IMR-90 (cell line): ENCODE measurements at regions not wholly inside any gene's neighbourhood (a gene's known extent, or its start where the extent isn't known, plus 50 kb on each side); places are given as distances from the start of the nearest gene placed in this dataset.

Source experiments
- ATAC-seq: fragments of 200-7000 bp; cut with Tn5 transposase; 2 replicates; pipeline ENCODE4 v1.9.1; 2020; ENCODE audit warnings: low read depth, mild to moderate bottlenecking, moderate library complexity
- BruUV-seq: library from RNA; stranded (reverse); fragments of 400-500 nt; replicated peaks from 2 replicates; lab custom pipeline; 2021; lab: Mats Ljungman, UMichigan
- CTCF ChIA-PET: fragments of 300-600 bp; formaldehyde crosslinking; extraction: SDS; loops from one replicate; lab custom pipeline; 2021; ENCODE audit warnings: antibody characterized with exemption; lab: Yijun Ruan, JAX
- POLR2A ChIA-PET: fragments of 300-600 bp; sonication (Branson Sonifier 250); formaldehyde crosslinking; loops from one replicate; lab custom pipeline; 2022; ENCODE audit warnings: antibody characterized with exemption; ENCODE audit not compliant: unreplicated experiment; lab: Charles Lee
- DNase-seq: peaks from one replicate; pipeline ENCODE4 v3.0.0; 2013
- H2AFZ ChIP-seq: replicated peaks from 2 replicates; pipeline ENCODE3; 2013; ENCODE audit warnings: low read length, mild to moderate bottlenecking; ENCODE audit not compliant: poor library complexity
- H2AK5ac ChIP-seq: 2 replicates; pipeline ENCODE4 v1.6.1; 2013; ENCODE audit warnings: low read depth, low read length, inconsistent platforms
- H2AK9ac ChIP-seq: replicated peaks from 2 replicates; pipeline ENCODE3; 2013; ENCODE audit warnings: mild to moderate bottlenecking, low read depth, low read length, moderate library complexity; ENCODE audit not compliant: poor library complexity
- H2BK120ac ChIP-seq: 2 replicates; pipeline ENCODE4 v1.6.1; 2013; ENCODE audit warnings: low read depth, low read length, inconsistent platforms
- H2BK15ac ChIP-seq: 3 replicates; pipeline ENCODE4 v1.6.1; 2013; ENCODE audit warnings: low read depth, low read length, inconsistent platforms
- H2BK20ac ChIP-seq: 2 replicates; pipeline ENCODE4 v1.6.1; 2013; ENCODE audit warnings: low read depth, mild to moderate bottlenecking, inconsistent platforms, low read length, moderate library complexity
- H2BK5ac ChIP-seq: 2 replicates; pipeline ENCODE4 v1.6.1; 2013; ENCODE audit warnings: mild to moderate bottlenecking, low read depth, low read length, inconsistent platforms; ENCODE audit not compliant: poor library complexity, severe bottlenecking
- H3K14ac ChIP-seq: replicated peaks from 2 replicates; pipeline ENCODE4 v1.6.1; 2013; ENCODE audit warnings: low read depth, low read length, inconsistent platforms
- H3K18ac ChIP-seq: 2 replicates; pipeline ENCODE4 v1.6.1; 2013; ENCODE audit warnings: low read depth, low read length, control low read depth
- H3K23ac ChIP-seq: 2 replicates; pipeline ENCODE4 v1.6.1; 2013; ENCODE audit warnings: low read depth, low read length, inconsistent platforms
- H3K27ac ChIP-seq: 2 replicates; pipeline ENCODE4 v1.5.1; 2013; ENCODE audit warnings: mild to moderate bottlenecking, control low read depth, low read length; ENCODE audit not compliant: insufficient read depth
- H3K27me3 ChIP-seq: 2 replicates; pipeline ENCODE4 v1.6.1; 2013; ENCODE audit warnings: low read length; ENCODE audit not compliant: control insufficient read depth, insufficient read depth
- H3K36me3 ChIP-seq: 2 replicates; pipeline ENCODE4 v1.6.1; 2013; ENCODE audit warnings: low read length, mixed read lengths; ENCODE audit not compliant: control insufficient read depth, insufficient read depth
- H3K4ac ChIP-seq: 2 replicates; pipeline ENCODE4 v1.6.1; 2013; ENCODE audit warnings: low read depth, low read length, inconsistent platforms
- H3K4me1 ChIP-seq: 2 replicates; pipeline ENCODE4 v1.6.1; 2013; ENCODE audit warnings: low read length, mixed read lengths; ENCODE audit not compliant: control insufficient read depth, insufficient read depth
- H3K4me2 ChIP-seq: 2 replicates; pipeline ENCODE4 v1.6.1; 2013; ENCODE audit warnings: low read depth, mild to moderate bottlenecking, control low read depth, low read length, moderate library complexity
- H3K4me3 ChIP-seq: 2 replicates; pipeline ENCODE4 v1.5.1; 2013; ENCODE audit warnings: low read depth, mild to moderate bottlenecking, control low read depth, low read length, moderate library complexity; ENCODE audit not compliant: insufficient read depth
- H3K56ac ChIP-seq: 2 replicates; pipeline ENCODE4 v1.6.1; 2013; ENCODE audit warnings: low read length, inconsistent platforms; ENCODE audit not compliant: insufficient read depth; ENCODE audit errors: extremely low read depth
- H3K79me1 ChIP-seq, 2 experiments: 2 replicates each; pipeline ENCODE4 v1.6.1; 2013; ENCODE audit warnings: low read length in 2 of 2, inconsistent platforms in 1 of 2, low read depth in 1 of 2
- H3K9ac ChIP-seq: 2 replicates; pipeline ENCODE4 v1.6.1; 2013; ENCODE audit warnings: low read depth, low read length, control low read depth
- H3K9me1 ChIP-seq: 2 replicates; pipeline ENCODE4 v1.6.1; 2013; ENCODE audit warnings: low read length, inconsistent platforms; ENCODE audit not compliant: insufficient read depth
- H3K9me3 ChIP-seq: 2 replicates; pipeline ENCODE4 v1.6.1; 2013; ENCODE audit warnings: low read length; ENCODE audit not compliant: control insufficient read depth, insufficient read depth
- H4K20me1 ChIP-seq: 2 replicates; pipeline ENCODE4 v1.6.1; 2013; ENCODE audit warnings: low read length, inconsistent platforms; ENCODE audit not compliant: insufficient read depth
- H4K5ac ChIP-seq: 2 replicates; pipeline ENCODE4 v1.6.1; 2013; ENCODE audit warnings: mild to moderate bottlenecking, low read depth, low read length, control low read depth
- H4K8ac ChIP-seq, 2 experiments: 2 replicates each; pipeline ENCODE4 v1.6.1; 2013; ENCODE audit warnings: low read depth in 2 of 2, low read length in 2 of 2, control low read depth in 1 of 2, inconsistent platforms in 1 of 2
- H4K91ac ChIP-seq: 2 replicates; pipeline ENCODE4 v1.6.1; 2013; ENCODE audit warnings: low read depth, low read length, inconsistent platforms; ENCODE audit not compliant: insufficient read depth
- CHD1 ChIP-seq: IDR thresholded peaks from 2 replicates; pipeline ENCODE4 v1.6.1; 2012; ENCODE audit warnings: low read depth, low read length, improper control_type of control experiment
- MAZ ChIP-seq: IDR thresholded peaks from 2 replicates; pipeline ENCODE4 v1.6.1; 2012; ENCODE audit warnings: low read depth, mild to moderate bottlenecking, low read length, improper control_type of control experiment, moderate library complexity, borderline replicate concordance
- MXI1 ChIP-seq: IDR thresholded peaks from 2 replicates; pipeline ENCODE4 v1.6.1; 2012; ENCODE audit warnings: low read depth, mild to moderate bottlenecking, low read length, moderate library complexity, borderline replicate concordance
- NFE2L2 ChIP-seq: fragments of 150-350 bp; IDR thresholded peaks from 2 replicates; pipeline ENCODE4 v1.6.1; 2016; ENCODE audit warnings: low read depth, mild to moderate bottlenecking, low read length
- POLR2A ChIP-seq: IDR thresholded peaks from 2 replicates; pipeline ENCODE4 v1.6.1; 2012; ENCODE audit warnings: mild to moderate bottlenecking, low read depth, low read length
- RFX5 ChIP-seq: IDR thresholded peaks from 2 replicates; pipeline ENCODE4 v1.8.0; 2012; ENCODE audit warnings: low read depth, mild to moderate bottlenecking, low read length, moderate library complexity
- WGBS, 2 experiments: methylation state at CpG; one replicate each; pipeline versions ENCODE4 v1.1.5 to v1.1.7; 2013; ENCODE audit warnings: missing lambda C conversion rate in 2 of 2; ENCODE audit not compliant: insufficient read length in 1 of 2; ENCODE audit errors: extremely low coverage in 2 of 2; 5-methylcytosine and 5-hydroxymethylcytosine counted together
- dilution Hi-C: fragments of 300-500 bp; cut with HindIII; formaldehyde crosslinking; loops from one replicate; pipeline ENCODE4 v1.14.3; 2018; ENCODE audit warnings: low sequenced_read_pairs; ENCODE audit not compliant: unreplicated experiment
- in situ Hi-C: fragments of 300-500 bp; cut with MboI; formaldehyde crosslinking; loops from 3 replicates; pipeline ENCODE4 v1.14.3; 2019; ENCODE audit warnings: low sequenced_read_pairs, inconsistent platforms, mixed read lengths
- intact Hi-C: fragments of 100-400 bp; cut with micrococcal nuclease; formaldehyde crosslinking; loops from 2 replicates; pipeline ENCODE4 v1.10.0; 2022

DNA sequence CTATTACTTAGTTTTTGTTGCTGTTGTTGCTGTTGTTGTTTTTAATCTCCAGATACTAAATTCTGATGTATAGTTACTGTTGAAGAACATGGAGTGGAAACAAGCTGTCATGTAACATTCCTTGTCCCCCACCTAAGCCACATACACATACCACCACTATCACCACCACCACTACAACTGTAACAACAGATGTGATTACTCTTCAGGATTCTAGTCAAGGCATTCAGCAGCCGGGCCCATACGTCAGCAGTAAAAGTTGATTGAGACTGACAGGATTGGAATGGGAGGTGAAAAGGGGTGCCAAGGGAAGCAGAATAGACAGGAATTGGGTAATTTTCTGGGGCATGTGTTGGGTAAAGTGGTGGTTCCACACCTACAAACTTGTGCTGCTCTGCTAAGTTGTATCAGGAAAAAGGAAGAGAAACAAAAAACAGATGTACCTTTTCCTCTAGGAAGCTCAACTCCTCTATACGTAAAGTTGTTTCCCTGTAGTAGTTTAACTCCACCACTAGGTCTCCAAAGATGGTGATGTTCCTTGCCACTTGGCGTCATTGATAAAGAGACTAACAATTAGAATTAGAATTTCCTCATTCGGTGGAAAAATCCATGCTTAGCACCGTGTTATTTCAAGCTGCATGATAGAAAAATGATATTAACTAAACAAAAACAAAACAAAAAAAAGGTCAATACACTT, 138.6 kb downstream of the ARRDC3 start:
- no peak for DNase-seq
- TF ChIP-seq RFX5 (no peak), CHD1 (no peak), MXI1 (no peak), POLR2A (no peak), MAZ (no peak), NFE2L2 (no peak)
- no peak overlapping the region; the same call in 1 of the 2 replicates for H3K23ac ChIP-seq
- H3K79me1 ChIP-seq = no peaks in the 10 kb centered on the region
- no peak overlapping the region for H2BK120ac ChIP-seq
- no peaks in the 10 kb centered on the region for H3K4me1 ChIP-seq
- H4K5ac ChIP-seq = no peak overlapping the region
- BruUV-seq = no TSS peak
- H4K91ac ChIP-seq = no peak overlapping the region
- WGBS, 2 experiments = no CpG with 5 or more reads among the region's 6 CpGs
- no peaks in the 10 kb centered on the region for H3K9me1 ChIP-seq
- POLR2A ChIA-PET = no interaction called here
- H3K14ac ChIP-seq = no peak overlapping the region
- no peak overlapping the region for H2BK15ac ChIP-seq
- dilution Hi-C loops (no loop called here), intact Hi-C loops (no loop called here), in situ Hi-C loops (no loop called here)
- H2BK5ac ChIP-seq = no peak overlapping the region
- CTCF ChIA-PET = no interaction called here
- no peak overlapping the region for H2AK5ac ChIP-seq
- no peak overlapping the region for H3K4ac ChIP-seq
- H3K56ac ChIP-seq = no peak overlapping the region
- H3K27ac ChIP-seq = no peak overlapping the region
- no peak overlapping the region for H2BK20ac ChIP-seq
- H4K8ac ChIP-seq = no peak overlapping the region
- 0 out of 2 replicates have a peak, but pooled peaks cover 4% of the 10 kb centered on the region for H3K9me3 ChIP-seq
- H2AFZ ChIP-seq = no peak overlapping the region
- ATAC-seq = no peak
- H3K36me3 ChIP-seq = no peaks in the 10 kb centered on the region
- H3K4me2 ChIP-seq = no peak overlapping the region
- H3K18ac ChIP-seq = no peak overlapping the region
- no peak overlapping the region for H3K4me3 ChIP-seq
- no peaks in the 10 kb centered on the region for H4K20me1 ChIP-seq
- no peaks in the 10 kb centered on the region for H3K27me3 ChIP-seq
- H3K9ac ChIP-seq = no peak overlapping the region
- H2AK9ac ChIP-seq = no peak overlapping the region
